SKM-1 (cell line): ENCODE measurements at regions not wholly inside any gene's neighbourhood (a gene's known extent, or its start where the extent isn't known, plus 50 kb on each side); places are given as distances from the start of the nearest gene placed in this dataset.

Source experiments
- DNase-seq: peaks from one replicate; lab custom pipeline; 2025; ENCODE audit not compliant: unreplicated experiment; lab: John Stamatoyannopoulos, UW

GRCh38 chr9:105860516-105860915 lies 166.2 kb downstream of the TMEM38B start:
- no peak for DNase-seq

GRCh38 chr9:105861972-105862371 lies 167.6 kb downstream of the TMEM38B start:
- DNase-seq: no peak

- DNase-seq: no peak
Observed at GRCh38 chr9:105864248-105864898, 170.0 kb downstream of the TMEM38B start.

- no peak for DNase-seq
Observed at GRCh38 chr9:105865285-105865684, 170.9 kb downstream of the TMEM38B start.

DNA sequence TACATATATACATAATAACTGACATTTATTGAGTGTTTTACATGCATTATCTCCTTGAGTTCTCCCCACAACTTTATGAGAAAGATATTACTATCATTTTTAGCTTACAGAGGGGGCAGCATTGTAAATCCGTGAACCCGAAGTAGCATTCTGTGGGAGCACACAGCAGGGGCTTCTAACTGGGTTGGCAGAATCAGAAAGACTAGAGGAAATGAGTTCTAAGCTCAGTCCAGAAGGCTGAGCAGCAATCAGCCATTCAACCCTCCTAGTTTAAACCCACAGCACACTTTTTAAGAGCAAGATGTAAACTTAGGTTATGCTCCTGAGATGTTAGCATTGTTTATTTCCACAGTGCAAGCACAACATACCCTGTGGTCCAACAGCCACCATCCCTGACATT lies 177.2 kb downstream of the TMEM38B start:
- DNase-seq: no peak

- DNase-seq: no peak
Observed at GRCh38 chr9:105873801-105874200, 179.5 kb downstream of the TMEM38B start.

- no peak for DNase-seq
Observed at GRCh38 chr9:105877721-105878120, 183.4 kb downstream of the TMEM38B start.

GRCh38 chr9:105879181-105879580 lies 184.8 kb downstream of the TMEM38B start:
- DNase-seq: no peak

- DNase-seq: no peak
Observed at GRCh38 chr9:105880517-105880916, 186.2 kb downstream of the TMEM38B start.

- no peak for DNase-seq
Observed at GRCh38 chr9:105881021-105881420, 186.7 kb downstream of the TMEM38B start.

GRCh38 chr9:105881654-105882349 lies 187.5 kb downstream of the TMEM38B start:
- peak; percentile 32 for DNase-seq

GRCh38 chr9:105883847-105884246 lies 189.5 kb downstream of the TMEM38B start:
- peak; percentile 21 for DNase-seq

- DNase-seq: no peak
Observed at GRCh38 chr9:105884416-105884815, 190.1 kb downstream of the TMEM38B start.

- DNase-seq: no peak
Observed at GRCh38 chr9:105886136-105886535, 191.8 kb downstream of the TMEM38B start.

DNA sequence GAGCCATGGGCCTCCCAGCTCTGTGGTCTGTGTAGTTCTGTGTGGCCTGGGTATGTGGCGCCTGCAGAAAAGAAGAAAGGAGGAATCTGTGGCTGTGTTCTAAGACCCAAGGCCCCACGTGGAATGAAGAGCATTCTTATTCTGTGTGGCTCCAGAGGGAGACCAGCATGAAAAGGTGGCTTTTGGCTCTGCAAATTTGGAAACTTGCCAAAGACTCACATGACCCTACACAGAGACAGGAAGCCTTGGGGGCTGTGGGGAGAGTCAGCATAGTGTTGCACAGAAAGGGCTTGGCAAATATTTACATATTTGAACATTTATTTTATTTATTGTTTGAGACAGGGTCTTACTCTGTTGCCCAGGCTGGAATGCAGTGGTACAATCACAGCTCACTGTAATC lies 193.3 kb downstream of the TMEM38B start:
- no peak for DNase-seq

DNA sequence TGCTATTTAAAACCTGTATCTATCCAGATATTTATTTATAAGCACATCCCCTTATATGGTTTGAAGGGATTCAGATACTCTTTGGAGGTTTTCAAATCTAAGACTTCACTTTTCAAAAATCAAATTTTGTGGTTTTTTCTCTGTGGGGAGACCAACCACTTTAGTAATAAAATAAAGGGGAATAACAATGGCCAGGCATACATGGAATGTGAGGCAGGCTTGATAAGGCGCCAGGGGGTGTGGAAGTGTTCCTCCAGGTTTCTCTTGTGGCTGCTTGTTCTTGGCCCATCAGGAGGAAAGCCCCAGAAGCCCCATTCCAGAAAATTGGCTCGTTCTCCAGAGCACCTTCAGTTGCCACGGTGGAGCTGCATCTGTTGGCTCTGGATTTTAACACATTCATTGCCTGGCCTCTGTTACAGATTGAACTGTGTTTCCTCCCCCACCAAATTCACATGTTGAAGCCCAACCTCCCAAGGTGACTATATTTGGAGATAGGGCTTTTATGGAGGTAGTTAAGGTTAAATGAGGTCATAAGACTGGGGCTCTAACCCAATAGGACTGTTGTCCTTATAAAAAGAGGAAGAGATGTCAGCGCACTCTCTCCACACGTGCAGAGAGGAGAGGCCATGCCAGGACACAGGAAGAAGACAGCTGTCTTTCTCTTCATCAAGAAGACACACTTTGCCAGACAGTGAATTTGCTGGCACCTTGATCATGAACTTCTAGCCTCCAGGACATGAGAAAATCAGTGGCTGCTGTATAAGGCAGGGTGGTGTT lies 195.9 kb downstream of the TMEM38B start:
- DNase-seq: no peak

DNA sequence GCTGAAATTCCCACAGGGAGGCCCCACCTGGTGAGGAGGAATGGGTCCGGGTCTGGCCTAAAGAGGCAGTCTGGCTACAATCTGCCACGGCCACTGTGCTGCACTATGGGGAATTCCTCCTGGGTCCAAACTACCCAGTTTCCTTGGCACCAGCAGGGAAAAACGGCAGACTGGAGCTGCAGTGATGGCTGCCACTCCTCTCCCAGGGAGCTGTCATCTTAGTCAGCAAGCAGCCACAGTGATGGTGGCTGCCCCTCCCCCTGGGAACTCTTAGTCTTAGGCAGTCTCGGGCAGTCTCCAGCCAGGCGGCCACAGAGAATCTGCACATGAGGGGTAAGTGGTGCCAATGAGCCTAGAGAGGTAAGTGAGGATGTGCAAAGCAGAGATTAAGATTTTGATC lies 205.8 kb downstream of the TMEM38B start:
- DNase-seq: no peak

- DNase-seq: no peak
Observed at GRCh38 chr9:105901514-105902109, 207.3 kb downstream of the TMEM38B start.

GRCh38 chr9:105908069-105908468 lies 213.7 kb downstream of the TMEM38B start:
- DNase-seq: no peak

DNA sequence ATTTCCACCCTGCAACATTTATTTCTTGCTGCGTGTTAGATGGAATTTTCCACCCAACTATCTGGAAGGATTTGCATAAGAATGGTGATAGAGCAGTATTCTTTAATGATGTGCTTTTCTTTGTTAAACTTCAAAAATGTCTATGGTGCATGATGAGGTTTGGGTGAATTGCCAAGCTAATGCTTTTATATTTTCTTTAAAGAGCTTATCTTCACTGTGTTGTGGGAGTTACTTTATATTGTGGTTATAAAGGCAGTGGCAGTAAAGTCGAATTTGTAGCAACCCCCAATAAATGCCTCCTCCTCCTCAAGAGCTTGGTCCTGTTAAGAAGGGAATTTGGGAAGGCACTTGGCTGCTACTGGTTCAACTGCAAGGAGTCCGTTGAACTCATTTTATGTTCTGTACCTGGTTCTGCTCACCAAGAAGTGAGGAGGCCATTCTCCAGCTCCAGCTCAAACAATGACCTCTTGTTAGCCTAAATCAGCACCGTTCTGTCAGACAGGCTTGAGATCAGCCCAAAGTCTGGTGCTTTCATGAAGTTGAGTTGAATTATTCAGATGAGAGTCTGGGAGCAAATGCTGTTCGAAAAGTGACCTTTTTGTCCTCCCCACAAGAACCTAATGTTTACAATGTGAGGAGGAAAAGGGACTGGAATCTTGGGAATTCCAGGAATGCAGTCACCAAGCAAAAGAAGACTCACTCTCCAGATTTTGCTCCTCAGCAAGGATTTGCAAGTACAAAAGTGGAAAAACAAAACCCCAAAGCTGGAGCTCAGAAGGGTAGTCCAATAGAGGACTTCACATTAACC lies 217.0 kb downstream of the TMEM38B start:
- no peak for DNase-seq
